ENCODE measurements at regions not wholly inside any gene's neighbourhood (a gene's known extent, or its start where the extent isn't known, plus 50 kb on each side); places are given as distances from the start of the nearest gene placed in this dataset.

GRCh38 chr11:127061947-127062346, 61.4 kb upstream of the KIRREL3 start:
- no peak overlapping the region for H3K9ac ChIP-seq (ENCODE audit: low read length)
- ChIA-PET CTCF (interaction anchor here (1.4 kb wide), 1 partner anchor 10 kb away, joined by 3 read pairs; no protein-coding TSS in a partner anchor), POLR2A (no interaction called here)
- ATAC-seq (ENCODE audit: low read depth) (no peak), DNase-seq (no peak)
- H3K27ac ChIP-seq (ENCODE audit: low read length in 2 of 2): no peak overlapping the region
- TF ChIP-seq EZH2 (IDR thresholded peaks at IDR 0.05; ENCODE audit: borderline replicate concordance, insufficient read depth, low read depth, low read length, poor library complexity, severe bottlenecking) (no peak), CTCF (IDR thresholded peaks at IDR 0.05) (no peak)
- H3K27me3 ChIP-seq (replicated peaks in 1 of 4; ENCODE audit: control extremely low read depth in 1 of 4, control insufficient read depth in 3 of 4, insufficient read depth in 4 of 4, low read length in 3 of 4): no peaks in the 10 kb centered on the region
- no peak overlapping the region for H3K4me3 ChIP-seq (ENCODE audit: control extremely low read depth in 1 of 5, extremely low read depth in 1 of 5, insufficient read depth in 1 of 5, low read depth in 2 of 5, low read length in 4 of 5)
- H3K79me2 ChIP-seq (ENCODE audit: control insufficient read depth, insufficient read depth, low read length): no peaks in the 10 kb centered on the region
- Mint-ChIP-seq H3K4me3 (no peak overlapping the region), H3K4me1 (no peaks in the 10 kb centered on the region), H3K27ac (no peak overlapping the region), H3K9me3 (ENCODE audit: insufficient read depth) (no peaks in the 10 kb centered on the region), H3K27me3 (no peaks in the 10 kb centered on the region)
- no peaks in the 10 kb centered on the region for H3K36me3 ChIP-seq (replicated peaks in 1 of 2; ENCODE audit: control extremely low read depth in 1 of 2, control insufficient read depth in 1 of 2, extremely low read depth in 1 of 2, insufficient read depth in 2 of 2, low read length in 1 of 2)
- H4K20me1 ChIP-seq (ENCODE audit: control insufficient read depth, insufficient read depth, low read length, poor library complexity, severe bottlenecking): no peaks in the 10 kb centered on the region
- no peaks in the 10 kb centered on the region for H3K4me1 ChIP-seq (ENCODE audit: control insufficient read depth in 2 of 2, insufficient read depth in 2 of 2, low read length in 2 of 2)
- H3K9me3 ChIP-seq (ENCODE audit: control extremely low read depth in 1 of 3, control insufficient read depth in 2 of 3, insufficient read depth in 1 of 3, low read length in 2 of 3): no peaks in the 10 kb centered on the region
- intact Hi-C loops (cut with micrococcal nuclease): no loop called here
- no peak overlapping the region for H3K4me2 ChIP-seq (replicated peaks; ENCODE audit: low read depth, low read length, poor library complexity, severe bottlenecking)
- no peak overlapping the region for H2AFZ ChIP-seq (ENCODE audit: insufficient read depth, low read depth, low read length, poor library complexity, severe bottlenecking)

DNA sequence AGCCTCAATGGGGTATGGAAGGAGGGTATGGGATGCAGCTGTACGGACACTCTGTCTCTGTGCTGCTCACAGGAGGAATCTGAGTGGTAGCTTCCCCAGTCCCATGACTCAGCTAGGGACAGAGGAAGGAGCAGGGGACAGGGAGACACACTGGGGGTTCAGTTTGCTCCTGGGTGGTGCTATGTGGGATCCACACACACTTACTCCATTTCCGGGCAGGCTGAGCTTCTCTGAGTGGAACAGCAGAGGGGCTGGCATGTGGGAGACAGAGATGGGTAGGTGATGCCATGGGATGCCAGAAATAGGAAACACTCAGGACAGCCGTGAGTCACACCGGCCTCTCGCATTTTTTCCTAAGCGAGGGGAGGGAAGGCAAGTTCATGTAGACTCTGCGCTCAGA, 59.2 kb upstream of the KIRREL3 start:
- no peak overlapping the region for H3K4me3 Mint-ChIP-seq
- no peak overlapping the region for H3K4me2 ChIP-seq (replicated peaks; ENCODE audit: low read depth, low read length, poor library complexity, severe bottlenecking)
- no peaks in the 10 kb centered on the region for H3K79me2 ChIP-seq (ENCODE audit: control insufficient read depth, insufficient read depth, low read length)
- WGBS (ENCODE audit: insufficient coverage): 97% methylated on average over 4 of the region's 7 CpGs
- TF ChIP-seq EZH2 (IDR thresholded peaks at IDR 0.05; ENCODE audit: borderline replicate concordance, insufficient read depth, low read depth, low read length, poor library complexity, severe bottlenecking): no peak
- no peak for TF ChIP-seq CTCF (IDR thresholded peaks at IDR 0.05)
- H3K27ac ChIP-seq (ENCODE audit: low read length in 2 of 2): no peak overlapping the region
- ATAC-seq (ENCODE audit: low read depth) (no peak), DNase-seq (no peak)
- H3K27me3 Mint-ChIP-seq: no peaks in the 10 kb centered on the region
- intact Hi-C loops (cut with micrococcal nuclease): no loop called here
- POLR2A ChIA-PET: no interaction called here
- CTCF ChIA-PET: no interaction called here
- H3K4me1 Mint-ChIP-seq: no peaks in the 10 kb centered on the region
- H3K4me1 ChIP-seq (ENCODE audit: control insufficient read depth in 2 of 2, insufficient read depth in 2 of 2, low read length in 2 of 2): no peaks in the 10 kb centered on the region
- no peak overlapping the region for H2AFZ ChIP-seq (ENCODE audit: insufficient read depth, low read depth, low read length, poor library complexity, severe bottlenecking)
- H3K9me3 ChIP-seq (ENCODE audit: control extremely low read depth in 1 of 3, control insufficient read depth in 2 of 3, insufficient read depth in 1 of 3, low read length in 2 of 3): peaks cover 0 to 4% (median 0%) of the 10 kb centered on the region in 3 donors
- no peak overlapping the region for H3K4me3 ChIP-seq (ENCODE audit: control extremely low read depth in 1 of 5, extremely low read depth in 1 of 5, insufficient read depth in 1 of 5, low read depth in 2 of 5, low read length in 4 of 5)
- no peaks in the 10 kb centered on the region for H3K9me3 Mint-ChIP-seq (ENCODE audit: insufficient read depth)
- H3K9ac ChIP-seq (ENCODE audit: low read length): no peak overlapping the region
- H3K36me3 ChIP-seq (replicated peaks in 1 of 2; ENCODE audit: control extremely low read depth in 1 of 2, control insufficient read depth in 1 of 2, extremely low read depth in 1 of 2, insufficient read depth in 2 of 2, low read length in 1 of 2): no peaks in the 10 kb centered on the region
- no peak overlapping the region for H3K27ac Mint-ChIP-seq
- H4K20me1 ChIP-seq (ENCODE audit: control insufficient read depth, insufficient read depth, low read length, poor library complexity, severe bottlenecking): no peaks in the 10 kb centered on the region
- no peaks in the 10 kb centered on the region for H3K27me3 ChIP-seq (replicated peaks in 1 of 4; ENCODE audit: control extremely low read depth in 1 of 4, control insufficient read depth in 3 of 4, insufficient read depth in 4 of 4, low read length in 3 of 4)

Measured in B cell (primary cell).